ENCODE measurements at regions not wholly inside any gene's neighbourhood (a gene's known extent, or its start where the extent isn't known, plus 50 kb on each side); places are given as distances from the start of the nearest gene placed in this dataset.

- H3K4me1 ChIP-seq (ENCODE audit: control extremely low read depth in 1 of 4, control insufficient read depth in 4 of 4, insufficient read depth in 4 of 4, low read length in 3 of 4) = no peaks in the 10 kb centered on the region
- H3K9me3 ChIP-seq (ENCODE audit: control extremely low read depth in 1 of 5, control insufficient read depth in 4 of 5, insufficient read depth in 2 of 5, low read depth in 1 of 5, low read length in 4 of 5) = no peaks in the 10 kb centered on the region
- H3K4me3 ChIP-seq (ENCODE audit: control insufficient read depth in 1 of 7, extremely low read depth in 1 of 7, insufficient read depth in 4 of 7, low read depth in 2 of 7, low read length in 6 of 7) = no peak overlapping the region
- ChIA-PET CTCF (no interaction called here), POLR2A (no interaction called here)
- no peak for DNase-seq
- H3K36me3 ChIP-seq (ENCODE audit: control insufficient read depth in 4 of 4, insufficient read depth in 4 of 4, low read length in 3 of 4) = no peaks in the 10 kb centered on the region
- H3K27me3 ChIP-seq (replicated peaks in 2 of 5; ENCODE audit: control insufficient read depth in 4 of 5, insufficient read depth in 5 of 5, low read length in 4 of 5) = no peaks in the 10 kb centered on the region
- H3K27ac ChIP-seq (ENCODE audit: insufficient read depth in 1 of 2, low read depth in 1 of 2, low read length in 2 of 2, poor library complexity in 1 of 2, severe bottlenecking in 2 of 2) = no peak overlapping the region
- 88% methylated on average over 5 of the region's 6 CpGs for WGBS (ENCODE audit: insufficient coverage)
Measured at GRCh38 chr3:73781541-73781940, 156.8 kb upstream of the PDZRN3 start.

- DNase-seq = no peak
- 88% methylated on average over 1 of the region's 2 CpGs for WGBS (ENCODE audit: insufficient coverage)
- H3K4me1 ChIP-seq (ENCODE audit: control extremely low read depth in 1 of 4, control insufficient read depth in 4 of 4, insufficient read depth in 4 of 4, low read length in 3 of 4) = no peaks in the 10 kb centered on the region
- no peak overlapping the region for H3K4me3 ChIP-seq (ENCODE audit: control insufficient read depth in 1 of 7, extremely low read depth in 1 of 7, insufficient read depth in 4 of 7, low read depth in 2 of 7, low read length in 6 of 7)
- H3K27me3 ChIP-seq (replicated peaks in 2 of 5; ENCODE audit: control insufficient read depth in 4 of 5, insufficient read depth in 5 of 5, low read length in 4 of 5) = no peaks in the 10 kb centered on the region
- CTCF ChIA-PET = no interaction called here
- no peaks in the 10 kb centered on the region for H3K9me3 ChIP-seq (ENCODE audit: control extremely low read depth in 1 of 5, control insufficient read depth in 4 of 5, insufficient read depth in 2 of 5, low read depth in 1 of 5, low read length in 4 of 5)
- POLR2A ChIA-PET = no interaction called here
- no peak overlapping the region for H3K27ac ChIP-seq (ENCODE audit: insufficient read depth in 1 of 2, low read depth in 1 of 2, low read length in 2 of 2, poor library complexity in 1 of 2, severe bottlenecking in 2 of 2)
- no peaks in the 10 kb centered on the region for H3K36me3 ChIP-seq (ENCODE audit: control insufficient read depth in 4 of 4, insufficient read depth in 4 of 4, low read length in 3 of 4)
Measured at GRCh38 chr3:73774645-73775044, 149.9 kb upstream of the PDZRN3 start.

- 100% methylated on average over 1 of the region's 1 CpG for WGBS (ENCODE audit: insufficient coverage)
- Histone ChIP-seq H3K9me3 (ENCODE audit: control extremely low read depth in 1 of 5, control insufficient read depth in 4 of 5, insufficient read depth in 2 of 5, low read depth in 1 of 5, low read length in 4 of 5) (peaks cover 0 to 1% (median 0%) of the 10 kb centered on the region in 5 experiments), H3K27ac (ENCODE audit: insufficient read depth in 1 of 2, low read depth in 1 of 2, low read length in 2 of 2, poor library complexity in 1 of 2, severe bottlenecking in 2 of 2) (no peak overlapping the region), H3K4me3 (ENCODE audit: control insufficient read depth in 1 of 7, extremely low read depth in 1 of 7, insufficient read depth in 4 of 7, low read depth in 2 of 7, low read length in 6 of 7) (no peak overlapping the region), H3K27me3 (replicated peaks in 2 of 5; ENCODE audit: control insufficient read depth in 4 of 5, insufficient read depth in 5 of 5, low read length in 4 of 5) (no peaks in the 10 kb centered on the region), H3K4me1 (ENCODE audit: control extremely low read depth in 1 of 4, control insufficient read depth in 4 of 4, insufficient read depth in 4 of 4, low read length in 3 of 4) (no peaks in the 10 kb centered on the region), H3K36me3 (ENCODE audit: control insufficient read depth in 4 of 4, insufficient read depth in 4 of 4, low read length in 3 of 4) (no peaks in the 10 kb centered on the region)
- CTCF ChIA-PET = no interaction called here
- no peak for DNase-seq
- POLR2A ChIA-PET = no interaction called here
Measured at GRCh38 chr3:73773233-73773632, 148.5 kb upstream of the PDZRN3 start.

- ChIA-PET POLR2A (no interaction called here), CTCF (no interaction called here)
- Histone ChIP-seq H3K27me3 (replicated peaks in 2 of 5; ENCODE audit: control insufficient read depth in 4 of 5, insufficient read depth in 5 of 5, low read length in 4 of 5) (no peaks in the 10 kb centered on the region), H3K4me1 (ENCODE audit: control extremely low read depth in 1 of 4, control insufficient read depth in 4 of 4, insufficient read depth in 4 of 4, low read length in 3 of 4) (no peaks in the 10 kb centered on the region), H3K36me3 (ENCODE audit: control insufficient read depth in 4 of 4, insufficient read depth in 4 of 4, low read length in 3 of 4) (no peaks in the 10 kb centered on the region), H3K27ac (ENCODE audit: insufficient read depth in 1 of 2, low read depth in 1 of 2, low read length in 2 of 2, poor library complexity in 1 of 2, severe bottlenecking in 2 of 2) (no peak overlapping the region), H3K9me3 (ENCODE audit: control extremely low read depth in 1 of 5, control insufficient read depth in 4 of 5, insufficient read depth in 2 of 5, low read depth in 1 of 5, low read length in 4 of 5) (peaks cover 0 to 1% (median 0%) of the 10 kb centered on the region in 5 experiments), H3K4me3 (ENCODE audit: control insufficient read depth in 1 of 7, extremely low read depth in 1 of 7, insufficient read depth in 4 of 7, low read depth in 2 of 7, low read length in 6 of 7) (no peak overlapping the region)
- 100% methylated on average over 1 of the region's 3 CpGs for WGBS (ENCODE audit: insufficient coverage)
- no peak for DNase-seq
Measured at GRCh38 chr3:73772076-73772886, 147.5 kb upstream of the PDZRN3 start.

- no peak overlapping the region for H3K27ac ChIP-seq (ENCODE audit: insufficient read depth in 1 of 2, low read depth in 1 of 2, low read length in 2 of 2, poor library complexity in 1 of 2, severe bottlenecking in 2 of 2)
- peaks cover 0 to 3% (median 0%) of the 10 kb centered on the region in 4 experiments for H3K4me1 ChIP-seq (ENCODE audit: control extremely low read depth in 1 of 4, control insufficient read depth in 4 of 4, insufficient read depth in 4 of 4, low read length in 3 of 4)
- peaks cover 0 to 1% (median 0%) of the 10 kb centered on the region in 5 experiments for H3K9me3 ChIP-seq (ENCODE audit: control extremely low read depth in 1 of 5, control insufficient read depth in 4 of 5, insufficient read depth in 2 of 5, low read depth in 1 of 5, low read length in 4 of 5)
- no peak overlapping the region for H3K4me3 ChIP-seq (ENCODE audit: control insufficient read depth in 1 of 7, extremely low read depth in 1 of 7, insufficient read depth in 4 of 7, low read depth in 2 of 7, low read length in 6 of 7)
- H3K27me3 ChIP-seq (replicated peaks in 2 of 5; ENCODE audit: control insufficient read depth in 4 of 5, insufficient read depth in 5 of 5, low read length in 4 of 5) = no peaks in the 10 kb centered on the region
- DNase-seq = no peak
- CTCF ChIA-PET = no interaction called here
- H3K36me3 ChIP-seq (ENCODE audit: control insufficient read depth in 4 of 4, insufficient read depth in 4 of 4, low read length in 3 of 4) = no peaks in the 10 kb centered on the region
- WGBS (ENCODE audit: insufficient coverage) = 92% methylated on average over 2 of the region's 5 CpGs
- POLR2A ChIA-PET = no interaction called here
Measured at GRCh38 chr3:73768524-73769308, 144.0 kb upstream of the PDZRN3 start.

GRCh38 chr3:73766599-73767381 is 142.0 kb upstream of the PDZRN3 start:
- Histone ChIP-seq H3K9me3 (ENCODE audit: control extremely low read depth in 1 of 5, control insufficient read depth in 4 of 5, insufficient read depth in 2 of 5, low read depth in 1 of 5, low read length in 4 of 5) (peaks cover 0 to 1% (median 0%) of the 10 kb centered on the region in 5 experiments), H3K4me3 (ENCODE audit: control insufficient read depth in 1 of 7, extremely low read depth in 1 of 7, insufficient read depth in 4 of 7, low read depth in 2 of 7, low read length in 6 of 7) (peak overlapping the region in 3 of 7 experiments; percentile 2 to 71 (median 57)), H3K36me3 (ENCODE audit: control insufficient read depth in 4 of 4, insufficient read depth in 4 of 4, low read length in 3 of 4) (no peaks in the 10 kb centered on the region), H3K4me1 (ENCODE audit: control extremely low read depth in 1 of 4, control insufficient read depth in 4 of 4, insufficient read depth in 4 of 4, low read length in 3 of 4) (peaks cover 0 to 3% (median 0%) of the 10 kb centered on the region in 4 experiments), H3K27me3 (replicated peaks in 2 of 5; ENCODE audit: control insufficient read depth in 4 of 5, insufficient read depth in 5 of 5, low read length in 4 of 5) (no peaks in the 10 kb centered on the region), H3K27ac (ENCODE audit: insufficient read depth in 1 of 2, low read depth in 1 of 2, low read length in 2 of 2, poor library complexity in 1 of 2, severe bottlenecking in 2 of 2) (no peak overlapping the region)
- peak in 2 of 3 donors; percentile 6 for DNase-seq
- ChIA-PET CTCF (no interaction called here), POLR2A (no interaction called here)
- WGBS (ENCODE audit: insufficient coverage) = 100% methylated on average over 1 of the region's 7 CpGs

Measured in common myeloid progenitor, CD34-positive (primary cell).